ENCODE measurements at regions not wholly inside any gene's neighbourhood (a gene's known extent, or its start where the extent isn't known, plus 50 kb on each side); places are given as distances from the start of the nearest gene placed in this dataset.

DNA sequence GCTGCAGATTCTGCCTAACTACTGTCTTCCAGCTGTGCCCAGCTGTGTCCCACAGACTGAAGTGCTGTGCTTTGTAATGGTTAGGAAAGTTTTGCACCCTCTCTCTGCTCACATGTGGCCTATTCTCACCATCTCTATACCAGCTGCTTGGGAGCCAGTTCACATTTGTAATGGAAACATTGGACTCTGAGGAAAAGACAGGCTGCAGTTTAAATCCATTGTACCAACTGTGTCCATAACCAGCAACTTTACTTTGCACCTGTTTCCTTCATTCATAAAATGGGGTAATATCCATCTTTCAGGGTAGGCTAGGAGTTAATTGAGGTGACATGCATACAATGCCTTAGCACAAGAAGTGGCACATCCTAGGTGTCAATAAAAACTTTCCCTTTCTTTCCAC lies 344.0 kb downstream of the TNS1 start:
- no peak overlapping the region for H3K4me3 ChIP-seq (ENCODE audit: low read length in 2 of 2)
- H3K23ac ChIP-seq (ENCODE audit: low read depth, low read length, poor library complexity), result no peak overlapping the region
- H3K79me1 ChIP-seq (ENCODE audit: low read depth, low read length), result no peaks in the 10 kb centered on the region
- H3K36me3 ChIP-seq (replicated peaks in 1 of 2; ENCODE audit: control insufficient read depth in 2 of 2, insufficient read depth in 2 of 2, low read length in 2 of 2), result no peaks in the 10 kb centered on the region
- no peak overlapping the region for H2BK15ac ChIP-seq (ENCODE audit: low read length)
- no peak overlapping the region for H3K4me2 ChIP-seq (ENCODE audit: insufficient read depth, low read length, poor library complexity, severe bottlenecking)
- no peak overlapping the region for H2AFZ ChIP-seq (ENCODE audit: low read length)
- H4K8ac ChIP-seq (ENCODE audit: low read depth, low read length), result no peak overlapping the region
- no peak overlapping the region for H2BK5ac ChIP-seq (ENCODE audit: low read length)
- no peak overlapping the region for H2BK12ac ChIP-seq (ENCODE audit: low read length)
- H2AK5ac ChIP-seq (ENCODE audit: low read depth, low read length), result no peak overlapping the region
- H2BK120ac ChIP-seq (ENCODE audit: low read depth, low read length), result no peak overlapping the region
- H3K4ac ChIP-seq (ENCODE audit: low read length), result no peak overlapping the region
- no peak overlapping the region for H3K14ac ChIP-seq (ENCODE audit: low read length)
- DNase-seq (ENCODE audit: low spot score), result no peak
- H3K4me1 ChIP-seq (ENCODE audit: control insufficient read depth in 2 of 2, insufficient read depth in 1 of 2, low read depth in 1 of 2, low read length in 2 of 2), result no peaks in the 10 kb centered on the region
- no peak overlapping the region for H3K9ac ChIP-seq (ENCODE audit: low read depth, low read length, poor library complexity)
- no peak overlapping the region for H4K91ac ChIP-seq (ENCODE audit: low read depth, low read length, poor library complexity)
- no peak overlapping the region for H3K18ac ChIP-seq (ENCODE audit: low read length)
- H3K9me3 ChIP-seq (replicated peaks in 1 of 2; ENCODE audit: control insufficient read depth in 2 of 2, insufficient read depth in 1 of 2, low read depth in 1 of 2, low read length in 2 of 2), result no peaks in the 10 kb centered on the region
- H3K27me3 ChIP-seq (ENCODE audit: control insufficient read depth in 3 of 3, insufficient read depth in 3 of 3, low read depth in 1 of 3, low read length in 3 of 3), result peaks cover 0 to 8% (median 0%) of the 10 kb centered on the region in 3 experiments
- no peak overlapping the region for H3K27ac ChIP-seq (replicated peaks; ENCODE audit: low read length)

- Histone ChIP-seq H3K4me2 (ENCODE audit: insufficient read depth, low read length, poor library complexity, severe bottlenecking) (no peak overlapping the region), H3K27ac (replicated peaks; ENCODE audit: low read length) (no peak overlapping the region), H2BK12ac (ENCODE audit: low read length) (no peak overlapping the region), H3K27me3 (ENCODE audit: control insufficient read depth in 3 of 3, insufficient read depth in 3 of 3, low read depth in 1 of 3, low read length in 3 of 3) (peaks cover 0 to 8% (median 0%) of the 10 kb centered on the region in 3 experiments), H3K4me1 (ENCODE audit: control insufficient read depth in 2 of 2, insufficient read depth in 1 of 2, low read depth in 1 of 2, low read length in 2 of 2) (peaks cover 0 to 6% of the 10 kb centered on the region in 2 donors), H3K18ac (ENCODE audit: low read length) (no peak overlapping the region), H4K8ac (ENCODE audit: low read depth, low read length) (no peak overlapping the region), H3K14ac (ENCODE audit: low read length) (no peak overlapping the region), H2BK15ac (ENCODE audit: low read length) (no peak overlapping the region), H3K36me3 (replicated peaks in 1 of 2; ENCODE audit: control insufficient read depth in 2 of 2, insufficient read depth in 2 of 2, low read length in 2 of 2) (no peaks in the 10 kb centered on the region), H2AK5ac (ENCODE audit: low read depth, low read length) (no peak overlapping the region), H3K79me1 (ENCODE audit: low read depth, low read length) (no peaks in the 10 kb centered on the region), H2BK5ac (ENCODE audit: low read length) (no peak overlapping the region), H3K23ac (ENCODE audit: low read depth, low read length, poor library complexity) (no peak overlapping the region), H3K9ac (ENCODE audit: low read depth, low read length, poor library complexity) (no peak overlapping the region), H3K9me3 (replicated peaks in 1 of 2; ENCODE audit: control insufficient read depth in 2 of 2, insufficient read depth in 1 of 2, low read depth in 1 of 2, low read length in 2 of 2) (no peaks in the 10 kb centered on the region), H2AFZ (ENCODE audit: low read length) (no peak overlapping the region), H2BK120ac (ENCODE audit: low read depth, low read length) (no peak overlapping the region), H3K4me3 (ENCODE audit: low read length in 2 of 2) (no peak overlapping the region), H4K91ac (ENCODE audit: low read depth, low read length, poor library complexity) (no peak overlapping the region), H3K4ac (ENCODE audit: low read length) (no peak overlapping the region)
- DNase-seq (ENCODE audit: low spot score), result no peak
- no CpG with 5 or more reads among the region's 9 CpGs for WGBS, 2 donors (ENCODE audit: extremely low coverage in 2 of 2, insufficient read length in 2 of 2, insufficient replicate concordance in 1 of 2)
These were observed 345.5 kb downstream of the TNS1 start for GRCh38 chr2:217657252-217657651.

DNA sequence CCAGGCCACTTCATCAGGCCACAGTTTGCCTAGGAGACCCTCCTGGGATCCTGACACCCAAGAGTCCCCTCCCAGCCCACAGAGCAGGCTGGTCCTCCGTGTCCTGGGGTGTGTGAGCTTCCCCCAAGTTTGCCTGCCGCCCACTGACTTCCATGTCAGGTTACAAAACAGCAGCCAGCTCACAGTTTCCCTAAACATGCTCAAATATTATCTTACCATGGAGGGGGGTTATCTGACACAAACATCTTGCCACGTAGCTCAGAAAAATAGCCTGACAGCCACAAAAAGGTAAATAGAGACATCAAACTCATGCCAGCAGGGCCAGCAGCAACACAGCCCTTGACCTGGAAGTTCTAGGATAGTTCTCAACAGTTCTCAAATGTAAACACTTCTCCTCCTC lies 346.5 kb downstream of the TNS1 start:
- Histone ChIP-seq H2BK12ac (ENCODE audit: low read length) (no peak overlapping the region), H2BK15ac (ENCODE audit: low read length) (no peak overlapping the region), H2AK5ac (ENCODE audit: low read depth, low read length) (no peak overlapping the region), H2AFZ (ENCODE audit: low read length) (no peak overlapping the region), H3K27ac (replicated peaks; ENCODE audit: low read length) (no peak overlapping the region), H2BK120ac (ENCODE audit: low read depth, low read length) (no peak overlapping the region), H2BK5ac (ENCODE audit: low read length) (no peak overlapping the region), H3K23ac (ENCODE audit: low read depth, low read length, poor library complexity) (no peak overlapping the region), H3K9ac (ENCODE audit: low read depth, low read length, poor library complexity) (no peak overlapping the region), H3K18ac (ENCODE audit: low read length) (peak overlapping the region; percentile 46), H3K4me2 (ENCODE audit: insufficient read depth, low read length, poor library complexity, severe bottlenecking) (no peak overlapping the region), H3K14ac (ENCODE audit: low read length) (no peak overlapping the region), H4K8ac (ENCODE audit: low read depth, low read length) (no peak overlapping the region), H3K9me3 (replicated peaks in 1 of 2; ENCODE audit: control insufficient read depth in 2 of 2, insufficient read depth in 1 of 2, low read depth in 1 of 2, low read length in 2 of 2) (no peaks in the 10 kb centered on the region), H4K91ac (ENCODE audit: low read depth, low read length, poor library complexity) (no peak overlapping the region), H3K4me3 (ENCODE audit: low read length in 2 of 2) (no peak overlapping the region), H3K4ac (ENCODE audit: low read length) (no peak overlapping the region), H3K36me3 (replicated peaks in 1 of 2; ENCODE audit: control insufficient read depth in 2 of 2, insufficient read depth in 2 of 2, low read length in 2 of 2) (no peaks in the 10 kb centered on the region), H3K4me1 (ENCODE audit: control insufficient read depth in 2 of 2, insufficient read depth in 1 of 2, low read depth in 1 of 2, low read length in 2 of 2) (peaks cover 0 to 6% of the 10 kb centered on the region in 2 donors), H3K79me1 (ENCODE audit: low read depth, low read length) (no peaks in the 10 kb centered on the region), H3K27me3 (ENCODE audit: control insufficient read depth in 3 of 3, insufficient read depth in 3 of 3, low read depth in 1 of 3, low read length in 3 of 3) (peaks cover 0 to 5% (median 0%) of the 10 kb centered on the region in 3 experiments)
- WGBS, 2 donors (ENCODE audit: extremely low coverage in 2 of 2, insufficient read length in 2 of 2, insufficient replicate concordance in 1 of 2), result no CpG with 5 or more reads among the region's 3 CpGs
- DNase-seq (ENCODE audit: low spot score), result no peak

DNA sequence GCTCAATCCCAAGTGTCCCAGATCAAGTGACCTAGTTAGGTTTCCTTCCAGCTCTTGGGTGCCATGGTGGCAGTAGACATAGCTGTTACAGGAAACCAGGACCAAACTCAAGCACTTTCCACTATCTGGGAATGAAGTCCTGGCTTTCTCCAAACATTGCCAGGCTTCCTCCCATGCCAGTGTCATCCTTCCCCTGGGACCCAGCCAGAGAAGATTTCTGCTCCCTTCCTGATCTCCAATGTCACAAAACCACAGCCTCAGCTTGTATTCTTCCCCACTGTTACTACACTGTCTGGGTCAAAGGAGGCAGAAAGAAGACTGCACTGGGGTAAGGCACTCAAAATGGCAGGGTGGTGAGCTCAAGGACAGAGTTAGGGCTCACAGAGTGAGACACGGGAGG lies 347.1 kb downstream of the TNS1 start:
- Histone ChIP-seq H2AK5ac (ENCODE audit: low read depth, low read length) (no peak overlapping the region), H3K9me3 (replicated peaks in 1 of 2; ENCODE audit: control insufficient read depth in 2 of 2, insufficient read depth in 1 of 2, low read depth in 1 of 2, low read length in 2 of 2) (no peaks in the 10 kb centered on the region), H3K4me3 (ENCODE audit: low read length in 2 of 2) (no peak overlapping the region), H3K18ac (ENCODE audit: low read length) (no peak overlapping the region), H3K27ac (replicated peaks; ENCODE audit: low read length) (no peak overlapping the region), H3K9ac (ENCODE audit: low read depth, low read length, poor library complexity) (no peak overlapping the region), H3K4ac (ENCODE audit: low read length) (no peak overlapping the region), H2BK120ac (ENCODE audit: low read depth, low read length) (no peak overlapping the region), H2BK15ac (ENCODE audit: low read length) (no peak overlapping the region), H4K8ac (ENCODE audit: low read depth, low read length) (no peak overlapping the region), H3K14ac (ENCODE audit: low read length) (no peak overlapping the region), H3K79me1 (ENCODE audit: low read depth, low read length) (no peaks in the 10 kb centered on the region), H3K4me2 (ENCODE audit: insufficient read depth, low read length, poor library complexity, severe bottlenecking) (no peak overlapping the region), H3K23ac (ENCODE audit: low read depth, low read length, poor library complexity) (no peak overlapping the region), H2BK12ac (ENCODE audit: low read length) (no peak overlapping the region), H2BK5ac (ENCODE audit: low read length) (no peak overlapping the region), H3K4me1 (ENCODE audit: control insufficient read depth in 2 of 2, insufficient read depth in 1 of 2, low read depth in 1 of 2, low read length in 2 of 2) (peaks cover 0 to 6% of the 10 kb centered on the region in 2 donors), H2AFZ (ENCODE audit: low read length) (no peak overlapping the region), H4K91ac (ENCODE audit: low read depth, low read length, poor library complexity) (no peak overlapping the region), H3K27me3 (ENCODE audit: control insufficient read depth in 3 of 3, insufficient read depth in 3 of 3, low read depth in 1 of 3, low read length in 3 of 3) (peaks cover 0 to 5% (median 0%) of the 10 kb centered on the region in 3 experiments), H3K36me3 (replicated peaks in 1 of 2; ENCODE audit: control insufficient read depth in 2 of 2, insufficient read depth in 2 of 2, low read length in 2 of 2) (no peaks in the 10 kb centered on the region)
- WGBS, 2 donors (ENCODE audit: extremely low coverage in 2 of 2, insufficient read length in 2 of 2, insufficient replicate concordance in 1 of 2), result no CpG with 5 or more reads among the region's 1 CpG
- DNase-seq (ENCODE audit: low spot score), result no peak

All from neuronal stem cell (in vitro differentiated cells).